Esophagus squamous epithelium (tissue), 4 donors: ENCODE measurements at regions not wholly inside any gene's neighbourhood (a gene's known extent, or its start where the extent isn't known, plus 50 kb on each side); places are given as distances from the start of the nearest gene placed in this dataset.

Experiments used
- CTCF ChIP-seq, 6 experiments: fragments of 450-650 bp in 4 of 6; fragments of 200-600 bp in 2 of 6; sonication (generic) in 2 of 6; IDR thresholded peaks; one replicate each; pipeline ENCODE4 v1.5.1; 2016 to 2019; ENCODE audit warnings: antibody characterized with exemption in 6 of 6, mild to moderate bottlenecking in 4 of 6, moderate library complexity in 4 of 6
- POLR2A ChIP-seq, 4 donors: fragments of 450-650 bp; IDR thresholded peaks; one replicate each; pipeline ENCODE4 v1.6.1; 2017; ENCODE audit warnings: antibody characterized with exemption in 4 of 4, mild to moderate bottlenecking in 4 of 4, moderate library complexity in 3 of 4

- no peak for TF ChIP-seq POLR2A (IDR thresholded peaks at IDR 0.05)
- no peak for TF ChIP-seq CTCF (IDR thresholded peaks at IDR 0.05)
Observed at GRCh38 chr2:213205944-213206343, 54.5 kb upstream of the IKZF2 start.
